HG03103 (cell line): ENCODE measurements at regions not wholly inside any gene's neighbourhood (a gene's known extent, or its start where the extent isn't known, plus 50 kb on each side); places are given as distances from the start of the nearest gene placed in this dataset.
A peak's percentile ranks its signal among the peaks of the same experiment; 100 is the strongest.
"Not testable (repeated sequence)": the region's sequence is repeated elsewhere in the genome, so short reads cannot be mapped to it uniquely, and the experiment has no call there.

Experiments used
- ATAC-seq: cut with Tn5 transposase; IDR thresholded peaks from one replicate; pipeline ENCODE4 v1.9.1; 2021; ENCODE audit warnings: low read depth; ENCODE audit not compliant: unreplicated experiment

GRCh38 chr2:6089474-6089873 is 397.3 kb downstream of the SOX11 start:
- no peak for ATAC-seq

- no peak for ATAC-seq
These were observed 411.2 kb downstream of the SOX11 start for GRCh38 chr2:6103372-6103771.

- no peak for ATAC-seq
These were observed 411.8 kb downstream of the SOX11 start for GRCh38 chr2:6103949-6104348.

- no peak for ATAC-seq
These were observed 415.1 kb downstream of the SOX11 start for GRCh38 chr2:6107290-6107689.

GRCh38 chr2:6109831-6110230 is 417.6 kb downstream of the SOX11 start:
- no peak for ATAC-seq

- ATAC-seq = no peak
These were observed 419.6 kb downstream of the SOX11 start for GRCh38 chr2:6111781-6112261.

GRCh38 chr2:6113786-6114185 is 421.6 kb downstream of the SOX11 start:
- ATAC-seq = no peak

GRCh38 chr2:6127718-6128117 is 435.5 kb downstream of the SOX11 start:
- no peak for ATAC-seq

GRCh38 chr2:6139142-6139541 is 447.0 kb downstream of the SOX11 start:
- no peak for ATAC-seq

GRCh38 chr2:6139916-6140315 is 447.7 kb downstream of the SOX11 start:
- ATAC-seq = no peak

- no peak for ATAC-seq
These were observed 448.3 kb downstream of the SOX11 start for GRCh38 chr2:6140509-6140908.

GRCh38 chr2:6143812-6144211 is 451.6 kb downstream of the SOX11 start:
- no peak for ATAC-seq

GRCh38 chr2:6147215-6147614 is 455.0 kb downstream of the SOX11 start:
- ATAC-seq = not testable (repeated sequence)

GRCh38 chr2:6148882-6149281 is 456.7 kb downstream of the SOX11 start:
- no peak for ATAC-seq

GRCh38 chr2:6159606-6160005 is 467.4 kb downstream of the SOX11 start:
- ATAC-seq = no peak

GRCh38 chr2:6163932-6164331 is 471.7 kb downstream of the SOX11 start:
- ATAC-seq = no peak

- no peak for ATAC-seq
These were observed 473.0 kb downstream of the SOX11 start for GRCh38 chr2:6164986-6165747.

- no peak for ATAC-seq
These were observed 475.5 kb downstream of the SOX11 start for GRCh38 chr2:6167592-6168138.

GRCh38 chr2:6168485-6168884 is 476.3 kb downstream of the SOX11 start:
- ATAC-seq = peak; percentile 65

GRCh38 chr2:6171294-6171693 is 479.1 kb downstream of the SOX11 start:
- ATAC-seq = no peak

- no peak for ATAC-seq
These were observed 485.6 kb downstream of the SOX11 start for GRCh38 chr2:6177811-6178210.

GRCh38 chr2:6181525-6181924 is 489.3 kb downstream of the SOX11 start:
- ATAC-seq = no peak
